Astrocyte (in vitro differentiated cells and primary cell): ENCODE measurements at regions not wholly inside any gene's neighbourhood (a gene's known extent, or its start where the extent isn't known, plus 50 kb on each side); places are given as distances from the start of the nearest gene placed in this dataset.
"Not testable (repeated sequence)": the region's sequence is repeated elsewhere in the genome, so short reads cannot be mapped to it uniquely, and the experiment has no call there.

Experiments
- DNase-seq: peaks from one replicate; pipeline ENCODE4 v3.0.0-alpha.2; 2010; ENCODE audit warnings: low read depth
- FAIRE-seq: peaks from 2 replicates; lab custom pipeline; 2011; peaks lifted over from hg19 to GRCh38; lab: Jason Lieb, UNC
- H2AFZ ChIP-seq: 2 replicates; pipeline ENCODE4 v1.6.0; 2012; ENCODE audit warnings: low read depth, low read length, inconsistent platforms
- H3K27ac ChIP-seq: 2 replicates; pipeline ENCODE4 v1.5.1; 2011; ENCODE audit warnings: low read depth, low read length, inconsistent platforms
- H3K27me3 ChIP-seq: 2 replicates; pipeline ENCODE4 v1.6.0; 2011; ENCODE audit warnings: low read length, inconsistent platforms; ENCODE audit not compliant: insufficient read depth
- H3K36me3 ChIP-seq: 2 replicates; pipeline ENCODE4 v1.5.1; 2011; ENCODE audit warnings: low read length, inconsistent platforms; ENCODE audit not compliant: insufficient read depth
- H3K4me1 ChIP-seq: 2 replicates; pipeline ENCODE4 v1.5.1; 2011; ENCODE audit warnings: low read length, inconsistent platforms; ENCODE audit not compliant: insufficient read depth
- H3K4me2 ChIP-seq: 2 replicates; pipeline ENCODE4 v1.6.0; 2012; ENCODE audit warnings: low read length, inconsistent platforms
- H3K4me3 ChIP-seq: 2 replicates; pipeline ENCODE4 v1.5.1; 2011; ENCODE audit warnings: low read depth, mild to moderate bottlenecking, low read length, inconsistent platforms; ENCODE audit not compliant: insufficient read depth
- H3K79me2 ChIP-seq: 2 replicates; pipeline ENCODE4 v1.6.0; 2012; ENCODE audit warnings: mild to moderate bottlenecking, low read length, inconsistent platforms; ENCODE audit not compliant: insufficient read depth
- H3K9ac ChIP-seq: 2 replicates; pipeline ENCODE4 v1.6.0; 2012; ENCODE audit warnings: mild to moderate bottlenecking, low read length, inconsistent platforms
- H3K9me3 ChIP-seq: 2 replicates; pipeline ENCODE4 v1.5.1; 2012; ENCODE audit warnings: low read depth, mild to moderate bottlenecking, low read length, inconsistent platforms; ENCODE audit not compliant: insufficient read depth
- H4K20me1 ChIP-seq: 2 replicates; pipeline ENCODE4 v1.6.0; 2012; ENCODE audit warnings: low read length, inconsistent platforms; ENCODE audit not compliant: insufficient read depth
- H3K27ac Mint-ChIP-seq: one replicate; pipeline ENCODE4 v1.8.0; 2021; ENCODE audit warnings: mild to moderate bottlenecking, mixed read lengths; ENCODE audit not compliant: unreplicated experiment
- H3K27me3 Mint-ChIP-seq: one replicate; pipeline ENCODE4 v1.8.0; 2021; ENCODE audit warnings: low read depth, mixed read lengths; ENCODE audit not compliant: unreplicated experiment
- H3K36me3 Mint-ChIP-seq: one replicate; pipeline ENCODE4 v1.8.0; 2021; ENCODE audit warnings: low read depth, mixed read lengths; ENCODE audit not compliant: unreplicated experiment
- H3K4me1 Mint-ChIP-seq: one replicate; pipeline ENCODE4 v1.8.0; 2021; ENCODE audit warnings: low read depth, mixed read lengths; ENCODE audit not compliant: unreplicated experiment
- H3K4me3 Mint-ChIP-seq: one replicate; pipeline ENCODE4 v1.8.0; 2021; ENCODE audit warnings: mild to moderate bottlenecking, moderate library complexity, mixed read lengths; ENCODE audit not compliant: unreplicated experiment
- H3K9me3 Mint-ChIP-seq: one replicate; pipeline ENCODE4 v1.8.0; 2021; ENCODE audit warnings: mild to moderate bottlenecking, mixed read lengths; ENCODE audit not compliant: unreplicated experiment

- H3K27ac Mint-ChIP-seq = not testable (repeated sequence)
Observed at GRCh38 chr1:149708192-149708853, 74.2 kb upstream of the FCGR1A start.

DNA sequence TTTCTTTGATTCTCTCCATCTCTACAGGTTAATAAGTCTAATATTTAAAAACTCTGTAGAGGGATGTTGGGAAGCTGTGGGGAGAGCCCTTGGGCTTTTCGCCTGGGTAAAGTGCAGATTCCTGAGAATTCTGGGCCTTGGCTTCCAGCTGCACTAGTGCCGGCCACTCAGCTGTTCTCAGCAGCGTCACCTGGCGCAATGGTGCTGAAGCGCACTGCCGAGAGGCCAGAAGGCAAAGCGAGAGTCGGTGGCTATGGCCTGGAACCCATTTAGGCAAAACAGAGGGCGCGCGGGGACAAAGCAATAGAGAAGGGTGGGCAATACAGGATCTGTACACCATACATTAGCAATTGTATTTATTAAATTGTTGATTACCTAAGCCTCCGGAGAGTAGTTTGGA is 70.8 kb upstream of the FCGR1A start:
- not testable (repeated sequence) for H3K27me3 Mint-ChIP-seq, H3K4me1 ChIP-seq, H3K9me3 ChIP-seq, FAIRE-seq, H3K9me3 Mint-ChIP-seq, H3K4me1 Mint-ChIP-seq, H2AFZ ChIP-seq, H3K27ac ChIP-seq, H3K79me2 ChIP-seq, H3K27me3 ChIP-seq, H3K36me3 Mint-ChIP-seq, DNase-seq, H3K9ac ChIP-seq, H3K36me3 ChIP-seq, H4K20me1 ChIP-seq, H3K4me3 Mint-ChIP-seq, H3K27ac Mint-ChIP-seq
- H3K4me2 ChIP-seq = peak overlapping the region; percentile 54
- H3K4me3 ChIP-seq = peak overlapping the region; percentile 44

More at GRCh38 chr1:149708192-149708853, 74.2 kb upstream of the FCGR1A start:
- H2AFZ ChIP-seq, H3K9ac ChIP-seq, FAIRE-seq, H3K27me3 ChIP-seq, H3K4me3 ChIP-seq, H3K9me3 ChIP-seq, H4K20me1 ChIP-seq, H3K4me3 Mint-ChIP-seq, H3K79me2 ChIP-seq, H3K36me3 Mint-ChIP-seq, H3K36me3 ChIP-seq, H3K4me1 ChIP-seq, H3K27me3 Mint-ChIP-seq, H3K4me1 Mint-ChIP-seq, H3K9me3 Mint-ChIP-seq, H3K27ac ChIP-seq: not testable (repeated sequence)
- DNase-seq = peak; percentile 66
- peak overlapping the region; percentile 62 for H3K4me2 ChIP-seq

- H3K79me2 ChIP-seq, H3K9ac ChIP-seq, H3K27me3 ChIP-seq, H3K4me1 ChIP-seq, H3K27me3 Mint-ChIP-seq, H3K36me3 ChIP-seq, H3K4me1 Mint-ChIP-seq, FAIRE-seq, H4K20me1 ChIP-seq, H3K36me3 Mint-ChIP-seq, H3K9me3 Mint-ChIP-seq, H3K27ac ChIP-seq, H3K27ac Mint-ChIP-seq, H3K9me3 ChIP-seq: not testable (repeated sequence)
- peak overlapping the region; percentile 54 for H3K4me3 Mint-ChIP-seq
- H3K4me2 ChIP-seq = peak overlapping the region; percentile 81
- peak; percentile 22 for DNase-seq
- H2AFZ ChIP-seq = peak overlapping the region; percentile 34
- H3K4me3 ChIP-seq = peak overlapping the region; percentile 61
Observed at GRCh38 chr1:149712154-149712927, 70.2 kb upstream of the FCGR1A start.

DNA sequence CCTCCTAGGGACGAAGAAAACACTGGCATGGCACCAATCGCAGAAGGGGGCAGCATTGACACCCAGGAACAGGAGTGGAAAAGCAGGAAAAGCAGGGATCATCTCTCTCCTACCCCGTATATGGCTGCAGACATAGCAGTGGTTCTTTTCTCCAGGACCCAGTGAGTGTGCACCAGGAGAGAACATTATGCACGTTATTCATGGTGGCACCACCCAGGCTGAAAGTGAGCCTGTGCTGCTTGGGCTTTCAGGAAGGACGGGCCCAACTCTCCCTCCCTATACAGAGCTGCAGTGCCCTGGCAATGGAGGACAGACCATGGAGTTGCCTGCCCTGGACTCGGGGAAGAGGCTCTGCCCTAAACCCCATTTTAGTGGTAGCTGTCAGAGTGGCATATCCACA is 69.0 kb upstream of the FCGR1A start:
- H3K9me3 ChIP-seq, DNase-seq, H3K27me3 Mint-ChIP-seq, H2AFZ ChIP-seq, H3K4me1 Mint-ChIP-seq, H3K36me3 Mint-ChIP-seq, H4K20me1 ChIP-seq, H3K27ac ChIP-seq, H3K4me3 Mint-ChIP-seq, H3K4me1 ChIP-seq, H3K36me3 ChIP-seq, H3K27ac Mint-ChIP-seq, H3K27me3 ChIP-seq, H3K9ac ChIP-seq, H3K4me3 ChIP-seq, H3K79me2 ChIP-seq, H3K9me3 Mint-ChIP-seq, FAIRE-seq: not testable (repeated sequence)
- H3K4me2 ChIP-seq = peak overlapping the region; percentile 81

DNA sequence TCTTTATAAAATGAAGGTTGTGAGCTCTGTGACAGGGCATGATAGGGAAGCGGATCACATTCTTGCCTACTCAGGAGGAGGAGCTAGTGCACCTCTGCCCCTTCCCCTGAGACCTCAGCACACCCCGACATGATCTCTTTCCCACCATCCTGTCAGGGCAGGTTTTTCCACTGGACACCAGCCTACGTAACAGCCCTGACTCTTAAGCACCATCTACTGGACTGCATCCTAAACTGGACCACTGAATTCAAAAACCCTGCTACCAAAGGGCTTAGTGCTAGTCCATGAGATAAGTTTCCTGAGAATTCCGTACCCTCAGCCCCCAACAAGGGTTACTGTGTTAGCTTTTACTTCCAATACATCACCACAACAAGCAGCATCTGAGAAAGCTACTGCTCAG is 68.5 kb upstream of the FCGR1A start:
- not testable (repeated sequence) for H3K79me2 ChIP-seq, H3K36me3 ChIP-seq, H3K27ac ChIP-seq, H3K9ac ChIP-seq, H3K9me3 Mint-ChIP-seq, FAIRE-seq, H3K27ac Mint-ChIP-seq, H3K27me3 ChIP-seq, H3K27me3 Mint-ChIP-seq, H3K36me3 Mint-ChIP-seq, H3K4me1 ChIP-seq, H2AFZ ChIP-seq, H3K9me3 ChIP-seq, H3K4me2 ChIP-seq, H4K20me1 ChIP-seq, H3K4me1 Mint-ChIP-seq, DNase-seq, H3K4me3 ChIP-seq, H3K4me3 Mint-ChIP-seq
